GF-D8 (cell line): ENCODE measurements at regions not wholly inside any gene's neighbourhood (a gene's known extent, or its start where the extent isn't known, plus 50 kb on each side); places are given as distances from the start of the nearest gene placed in this dataset.

Source experiments
- DNase-seq: peaks from one replicate; lab custom pipeline; 2025; lab: John Stamatoyannopoulos, UW

DNA sequence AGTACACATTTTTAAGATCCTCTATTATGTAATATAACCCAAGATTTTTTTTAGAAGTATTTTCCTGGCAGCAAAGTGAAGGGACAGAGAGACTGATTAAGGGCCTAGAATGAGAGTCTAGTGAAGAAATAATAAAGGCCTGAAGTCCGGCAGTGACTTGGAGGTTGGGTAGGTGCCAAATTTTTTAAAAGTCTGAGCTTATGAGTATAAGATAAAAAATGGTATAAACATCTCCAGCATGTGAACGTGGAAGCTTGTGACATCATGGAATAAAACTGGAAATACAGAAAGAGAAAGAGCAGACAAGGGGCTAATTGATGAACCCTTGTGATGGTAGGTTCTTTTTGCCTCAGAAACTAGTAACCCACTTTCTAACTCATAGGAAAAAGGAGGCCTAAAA lies 174.6 kb downstream of the SUCLA2 start:
- no peak for DNase-seq

DNA sequence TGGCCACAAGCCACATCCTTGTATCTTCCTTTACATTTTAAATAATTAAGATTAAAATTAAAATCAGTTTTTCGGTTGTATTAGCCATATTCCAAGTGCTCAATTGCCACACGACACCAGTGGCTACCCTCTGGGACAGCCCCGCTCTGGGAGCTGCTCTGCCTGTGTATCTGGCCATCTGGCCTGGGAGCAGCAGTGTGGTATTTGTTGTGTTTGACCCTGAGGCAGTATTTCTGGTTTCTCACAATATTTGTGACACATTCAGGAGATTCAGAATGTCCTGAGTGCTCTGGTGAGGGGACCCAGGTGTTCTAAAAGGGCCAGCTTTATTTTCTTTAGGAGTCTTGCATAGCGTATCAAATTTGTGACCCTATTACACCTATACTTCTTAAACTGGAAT lies 179.0 kb downstream of the SUCLA2 start:
- DNase-seq: no peak

DNA sequence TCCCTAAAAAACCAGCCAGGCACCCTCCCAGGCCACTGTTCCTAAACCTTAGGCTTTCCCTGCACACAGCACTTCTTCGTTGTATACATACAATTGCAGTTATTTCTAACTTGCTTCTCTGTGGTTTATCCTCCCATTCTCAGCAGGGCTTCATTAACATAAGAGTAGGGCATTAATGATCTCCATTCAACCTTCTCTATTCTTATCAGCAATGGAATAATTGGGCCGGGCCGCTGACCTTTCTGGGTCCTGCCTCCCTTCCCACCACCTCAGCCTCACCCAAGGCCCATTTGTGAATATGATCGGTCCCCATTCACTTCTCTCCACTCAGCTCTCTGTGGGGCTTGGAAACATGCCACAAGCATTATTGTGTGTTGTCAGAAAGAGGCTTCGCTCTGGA lies 184.2 kb downstream of the SUCLA2 start:
- no peak for DNase-seq

DNA sequence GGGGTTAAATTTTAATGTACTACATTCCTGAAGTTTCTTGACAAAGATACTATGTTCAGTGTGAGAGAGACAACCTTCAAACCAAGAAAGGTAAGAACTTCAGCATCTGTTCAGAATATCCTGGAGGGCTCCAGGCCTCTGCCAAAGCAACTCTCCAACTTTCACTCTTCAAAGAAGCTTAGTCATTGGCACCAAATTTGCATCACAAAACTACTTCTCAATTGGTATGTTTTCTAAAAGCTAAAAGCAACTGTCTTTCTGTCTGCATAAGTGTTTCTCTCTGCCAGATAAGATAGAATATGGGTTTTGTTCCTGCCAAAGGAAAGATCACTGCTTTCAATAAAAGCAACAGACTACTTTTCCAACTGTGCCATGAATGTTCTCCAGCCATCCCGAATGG lies 187.4 kb downstream of the SUCLA2 start:
- DNase-seq: no peak

DNA sequence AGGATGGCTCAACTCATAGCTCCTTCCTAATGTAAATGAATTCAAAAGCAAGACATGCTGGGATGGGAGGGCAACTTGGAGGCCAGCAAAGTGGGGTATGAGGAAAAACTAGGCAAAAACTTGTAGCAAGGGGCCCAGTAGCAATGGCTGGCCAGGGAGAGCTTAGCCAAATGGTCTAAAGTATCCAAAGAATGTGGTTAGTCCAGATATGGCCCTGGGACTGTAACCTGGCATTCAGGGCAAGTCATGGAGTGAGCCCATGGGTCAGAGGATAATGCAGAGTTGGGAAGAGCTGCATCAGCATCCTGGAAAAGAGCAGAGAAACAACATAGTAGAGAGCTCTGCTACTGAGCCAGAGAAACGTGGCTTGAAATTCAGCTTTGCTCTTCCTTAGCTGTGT lies 191.7 kb downstream of the SUCLA2 start:
- no peak for DNase-seq

DNA sequence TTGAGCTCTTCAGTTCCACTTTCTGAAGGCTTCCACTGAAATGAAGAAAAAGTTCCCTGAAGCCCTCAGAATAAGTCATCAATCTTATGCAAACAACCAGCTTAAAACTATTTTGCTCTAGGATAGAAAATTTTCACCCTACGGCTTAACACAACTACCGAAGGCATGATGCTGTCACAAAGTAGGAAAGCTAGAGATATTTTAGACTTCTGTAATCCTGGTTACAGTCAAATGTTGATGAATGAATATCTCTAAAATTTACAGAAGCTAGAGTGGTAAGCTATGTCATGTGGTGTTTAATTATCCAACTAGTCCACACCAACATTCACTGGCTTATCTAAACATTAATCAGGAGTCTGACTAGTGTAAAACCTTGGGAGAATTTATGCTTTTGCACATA lies 197.9 kb downstream of the SUCLA2 start:
- no peak for DNase-seq

DNA sequence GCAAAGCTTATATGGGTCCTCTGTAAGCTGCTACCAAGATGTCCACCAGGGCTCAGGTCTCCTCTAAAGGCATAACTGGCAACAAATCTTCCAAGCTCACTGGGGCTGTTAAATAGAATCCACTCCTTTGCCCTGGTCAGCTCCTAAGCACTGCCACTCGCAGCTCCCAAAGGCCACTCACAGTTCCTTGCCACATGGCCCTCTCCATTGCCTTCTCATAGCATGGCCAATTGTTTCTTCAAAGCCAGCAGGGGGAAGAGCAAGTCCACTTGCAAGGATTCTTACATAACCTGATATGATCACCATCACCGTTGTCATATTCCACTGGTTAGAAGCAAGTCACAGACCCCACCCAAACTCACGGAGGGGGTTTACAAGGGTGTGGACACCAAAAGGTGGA lies 199.5 kb downstream of the SUCLA2 start:
- no peak for DNase-seq

DNA sequence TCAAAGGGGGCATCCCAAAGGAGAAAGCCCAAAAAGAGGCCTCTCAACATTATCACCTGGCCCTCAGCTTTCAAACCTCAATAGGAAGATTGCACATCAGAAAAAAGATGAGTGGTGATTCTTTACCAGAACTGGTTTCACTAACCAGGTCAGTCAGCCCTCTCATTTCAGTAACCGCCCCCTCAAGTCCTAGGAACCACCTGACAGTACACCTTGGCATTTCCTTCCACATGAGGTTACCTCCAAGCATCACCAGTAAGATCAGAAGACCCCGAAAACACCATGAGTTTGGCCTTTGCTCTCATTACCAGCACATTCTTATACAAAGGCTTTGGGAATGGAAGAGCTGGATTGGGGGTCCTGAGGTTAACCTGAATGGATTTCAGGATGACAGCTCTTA lies 200.5 kb downstream of the SUCLA2 start:
- no peak for DNase-seq

DNA sequence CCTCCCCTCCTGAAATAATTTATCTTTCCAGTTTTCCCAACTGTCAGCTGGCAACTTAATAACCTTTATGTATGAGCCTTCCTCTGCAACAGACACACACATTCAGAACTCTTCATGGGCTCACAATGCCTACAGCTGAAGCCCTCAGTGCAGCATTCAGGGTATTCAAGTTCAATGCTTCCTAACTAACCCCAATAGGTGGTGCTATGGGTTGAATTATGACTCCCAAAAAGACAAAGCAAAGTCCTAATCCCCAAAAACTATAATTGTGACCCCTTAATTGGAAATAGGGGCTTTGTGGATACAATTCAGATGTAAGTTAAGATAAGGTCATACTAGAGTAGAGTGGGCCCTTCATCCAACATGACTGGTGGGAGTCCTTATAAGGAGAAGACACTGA lies 202.2 kb downstream of the SUCLA2 start:
- DNase-seq: no peak

DNA sequence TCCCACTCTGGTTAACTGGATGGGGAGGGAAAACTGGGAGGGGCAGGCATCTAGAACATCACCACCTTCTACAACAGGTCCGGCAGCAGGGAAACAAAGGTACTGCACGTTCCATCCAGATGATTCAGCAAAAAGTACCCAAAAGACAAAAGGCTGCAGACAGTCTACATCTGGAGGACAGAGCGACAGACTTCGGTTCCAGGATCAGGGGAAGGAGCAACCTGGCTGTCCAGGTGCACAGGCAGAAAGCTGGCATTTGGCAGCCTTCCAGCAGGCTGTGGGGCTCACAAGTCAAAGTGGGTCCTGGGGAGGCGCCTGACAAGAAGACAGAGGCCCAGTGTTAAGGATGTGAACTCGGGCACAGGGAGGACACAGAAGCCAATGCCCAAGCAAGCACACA lies 202.9 kb downstream of the SUCLA2 start:
- DNase-seq: no peak

DNA sequence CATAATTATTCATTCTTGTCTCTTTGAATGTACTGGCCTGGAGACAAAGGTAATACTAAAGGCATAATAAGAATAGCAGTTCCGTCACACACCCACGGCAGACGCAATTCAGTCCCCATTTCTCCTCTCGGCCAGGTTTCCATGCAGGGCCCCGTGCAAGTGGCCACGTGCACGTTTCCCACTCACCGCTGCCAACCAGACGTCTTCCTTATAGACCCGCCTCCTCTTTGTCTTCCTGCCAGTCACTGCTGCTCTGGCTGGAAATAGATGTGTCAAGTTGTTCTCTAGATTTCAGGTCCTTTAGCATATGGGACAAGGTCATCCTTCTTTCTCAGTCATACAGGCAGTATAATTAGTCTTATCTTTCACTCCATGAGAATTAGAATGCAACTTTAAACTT lies 204.3 kb downstream of the SUCLA2 start:
- no peak for DNase-seq

DNA sequence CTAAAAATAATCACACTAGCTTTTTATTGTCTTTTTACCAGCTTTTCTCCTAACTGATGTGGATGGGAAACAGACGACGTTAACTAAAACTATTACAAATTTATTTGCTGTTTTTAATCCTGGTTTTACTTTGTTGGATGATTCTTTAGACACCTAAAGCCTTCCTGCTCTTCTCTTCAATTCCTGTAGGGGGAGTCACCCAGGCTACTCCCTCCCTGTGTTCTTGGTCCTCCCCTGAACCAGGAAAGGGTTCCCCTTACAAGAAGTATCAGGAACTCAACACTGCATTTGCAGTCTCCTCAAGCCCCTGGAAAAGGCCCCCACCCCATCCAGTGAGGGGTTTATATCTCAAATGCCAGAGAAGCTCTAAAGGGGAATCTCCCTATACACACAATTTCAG lies 206.1 kb downstream of the SUCLA2 start:
- no peak for DNase-seq

DNA sequence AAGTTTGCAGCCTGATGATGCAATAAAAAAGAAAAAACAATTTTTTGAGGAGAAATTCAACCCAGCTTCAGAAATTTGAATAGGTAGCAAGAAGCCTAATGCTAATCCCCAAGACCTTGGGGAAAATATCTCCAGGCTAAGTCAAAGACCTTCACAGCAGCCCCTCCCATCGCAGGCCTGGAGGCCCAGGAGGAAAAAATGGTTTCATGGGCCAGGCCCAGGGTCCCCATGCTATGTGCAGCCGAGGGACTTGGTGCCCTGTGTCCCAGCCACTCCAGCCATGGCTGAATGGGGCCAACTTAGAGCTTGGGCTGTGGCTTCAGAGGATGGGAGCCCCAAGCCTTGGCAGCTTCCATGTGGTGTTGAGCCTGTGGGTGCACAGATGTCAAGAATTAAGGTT lies 210.3 kb downstream of the SUCLA2 start:
- no peak for DNase-seq

DNA sequence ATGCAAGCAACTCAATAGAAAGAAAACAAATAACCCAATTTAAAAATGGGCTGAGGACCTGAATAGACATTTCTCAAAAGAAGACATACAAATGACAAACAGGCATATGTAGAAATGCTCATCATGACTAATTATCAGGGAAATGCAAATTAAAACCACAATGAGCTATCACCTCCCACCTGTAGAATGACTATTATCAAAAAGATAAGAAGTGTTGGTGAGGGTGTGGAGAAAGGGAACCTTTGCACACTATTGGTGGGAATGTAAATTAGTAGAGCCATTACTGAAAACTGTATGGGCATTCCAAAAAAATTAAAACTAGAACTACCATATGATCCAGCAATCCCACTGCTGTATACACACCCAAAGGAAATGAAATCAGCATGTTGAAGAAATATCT lies 212.2 kb downstream of the SUCLA2 start:
- no peak for DNase-seq

DNA sequence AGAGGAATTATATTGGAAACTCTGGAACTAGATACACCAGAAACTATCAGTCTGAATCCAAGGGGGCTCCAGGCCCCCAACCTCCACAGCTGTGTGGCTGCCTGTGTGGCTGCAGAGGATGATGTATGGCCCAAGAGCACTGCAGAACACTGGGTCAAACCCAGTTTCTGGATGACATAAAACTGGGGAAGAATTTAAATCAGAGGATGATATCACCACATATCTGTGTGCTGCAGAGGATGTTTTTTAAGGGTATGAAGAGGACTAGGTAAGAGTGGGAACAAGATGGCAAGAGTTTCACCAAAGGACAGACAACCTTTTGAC lies 226.4 kb downstream of the SUCLA2 start:
- no peak for DNase-seq

DNA sequence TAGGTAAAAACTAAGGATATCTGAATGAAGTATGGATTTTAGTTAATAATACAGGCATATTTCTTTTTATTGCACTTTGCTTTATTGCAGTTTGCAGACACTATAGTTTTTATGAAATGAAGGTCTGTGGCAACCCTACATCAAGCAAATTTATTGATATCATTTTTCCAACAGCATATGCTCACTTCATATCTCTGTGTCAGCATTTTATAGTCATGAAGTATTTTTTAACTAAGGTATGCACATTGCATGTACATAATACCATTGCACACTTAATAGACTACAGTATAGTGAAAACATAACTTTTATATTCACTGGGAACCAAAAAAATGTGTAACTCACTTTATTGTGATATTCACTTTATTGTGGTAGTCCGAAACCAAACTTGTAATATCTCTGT lies 236.3 kb downstream of the SUCLA2 start:
- DNase-seq: no peak

DNA sequence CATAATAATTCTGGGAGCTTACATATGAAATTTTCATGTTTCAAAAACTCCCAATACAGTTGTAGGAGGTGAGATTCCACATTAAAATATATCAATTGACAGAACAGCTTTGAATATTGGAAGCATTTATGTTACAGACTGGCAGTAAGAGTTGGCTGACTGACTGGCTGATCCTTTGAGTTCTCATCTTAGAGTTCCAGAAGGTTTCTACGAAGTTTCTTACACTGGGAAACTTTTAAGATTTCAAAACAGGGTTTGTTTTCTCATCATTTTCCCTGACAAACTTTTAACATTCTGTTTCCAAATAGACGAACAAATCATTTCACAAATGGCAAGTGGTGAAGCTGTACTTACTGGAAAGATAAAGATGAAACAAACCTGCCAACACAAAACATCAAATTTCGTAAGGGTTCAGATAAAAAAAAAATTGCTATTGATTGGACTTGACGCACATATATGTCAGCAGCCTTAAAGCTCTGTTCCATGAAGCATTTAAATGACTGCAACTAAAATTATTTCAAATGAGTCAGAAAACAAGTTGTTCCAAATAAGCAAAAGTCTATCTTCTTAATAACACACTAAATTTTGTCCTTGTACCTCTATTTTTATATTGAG lies 243.5 kb downstream of the SUCLA2 start:
- no peak for DNase-seq

DNA sequence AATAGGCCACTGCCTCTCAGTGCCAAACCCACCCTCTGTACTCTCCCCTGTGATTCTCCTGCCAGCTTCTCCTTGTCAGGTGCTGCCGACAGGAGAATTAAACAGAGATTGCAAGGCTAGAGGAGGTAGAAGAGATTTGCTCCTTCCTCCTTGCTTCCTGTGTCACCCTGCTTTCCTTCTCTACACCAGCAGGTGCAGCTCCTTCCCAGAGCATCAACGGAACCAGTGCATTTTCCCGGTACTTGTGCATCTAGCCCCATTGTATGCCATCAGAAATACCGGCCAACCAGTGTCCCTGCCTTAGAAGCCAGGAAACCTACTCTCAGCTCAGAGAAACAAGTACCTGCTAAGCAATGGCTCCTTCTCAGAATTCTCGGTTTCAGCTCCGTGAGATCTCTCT lies 253.2 kb downstream of the SUCLA2 start:
- DNase-seq: no peak

DNA sequence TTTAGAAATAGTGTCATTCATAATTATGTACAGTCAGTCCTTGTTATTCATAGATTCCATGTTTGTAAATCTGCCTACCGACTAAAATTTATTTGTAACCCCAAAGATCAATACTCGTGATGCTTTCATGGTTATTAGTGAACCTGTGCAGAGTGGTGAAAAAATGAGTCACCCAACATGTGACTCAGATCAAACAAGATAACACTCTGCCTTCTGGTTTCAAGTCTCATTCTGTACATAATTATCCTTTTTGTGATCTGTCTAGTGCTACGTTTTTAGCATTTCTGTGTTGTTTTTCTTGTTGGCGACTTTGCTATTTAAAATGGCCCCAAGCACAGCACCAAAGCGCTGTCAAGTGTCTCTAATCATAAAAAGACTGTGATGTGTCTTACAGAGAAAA lies 274.7 kb downstream of the SUCLA2 start:
- no peak for DNase-seq

DNA sequence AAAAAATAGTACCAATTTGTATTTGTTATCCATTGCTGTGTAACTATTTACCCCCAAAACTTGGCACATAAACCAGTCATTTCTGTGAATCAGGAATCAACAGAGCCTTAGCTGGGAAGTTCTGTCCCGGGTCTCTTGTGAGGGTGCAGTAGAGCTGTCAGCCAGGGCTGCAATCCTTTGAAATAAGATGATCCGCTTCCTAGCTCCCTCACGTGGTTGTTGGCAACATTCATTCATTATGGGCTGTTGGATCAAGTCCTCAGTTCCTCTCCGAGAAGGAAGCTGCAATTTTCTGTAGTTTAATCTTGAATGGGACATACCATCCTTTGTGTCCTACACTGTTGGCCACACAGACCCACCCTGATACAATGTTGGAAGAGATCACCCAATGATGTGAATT lies 277.2 kb downstream of the SUCLA2 start:
- no peak for DNase-seq

DNA sequence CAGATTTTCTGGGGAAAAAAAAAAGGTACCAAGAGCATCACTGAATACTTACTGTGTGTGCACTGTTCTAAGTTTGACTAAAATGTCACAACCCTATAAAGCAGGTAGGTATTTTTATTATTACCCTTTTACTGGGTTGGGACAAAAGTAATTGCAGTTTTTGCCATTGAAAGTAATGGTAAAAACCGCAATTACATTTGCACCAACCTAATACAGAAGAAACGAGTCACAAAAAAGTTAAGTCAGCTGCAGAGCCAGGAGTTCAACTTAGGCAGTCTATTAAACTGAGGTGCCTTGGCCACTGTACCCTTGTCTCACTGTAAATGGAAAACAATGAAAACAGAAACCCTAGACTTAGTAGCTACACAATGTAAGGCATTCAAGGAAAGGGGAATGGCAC lies 281.9 kb downstream of the SUCLA2 start:
- no peak for DNase-seq

DNA sequence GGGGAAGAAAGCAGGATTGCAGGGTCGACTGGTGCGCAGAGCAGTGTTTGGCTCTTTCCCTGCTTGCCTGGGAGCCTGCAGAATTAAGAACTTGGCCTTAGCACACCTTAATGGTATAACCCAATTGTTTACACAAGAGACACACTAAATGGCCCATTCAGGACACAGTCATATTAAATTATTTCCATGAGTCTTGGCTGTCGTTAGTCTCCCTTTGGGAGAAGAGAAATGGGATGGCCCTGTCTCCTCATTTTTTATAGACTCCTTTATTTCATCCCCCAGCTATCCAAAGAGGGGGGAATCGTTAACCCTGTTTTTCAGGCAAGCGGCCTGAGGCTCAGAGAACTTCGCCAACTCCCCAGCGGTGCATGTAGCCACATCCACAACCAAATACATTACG lies 282.5 kb downstream of the SUCLA2 start:
- no peak for DNase-seq

DNA sequence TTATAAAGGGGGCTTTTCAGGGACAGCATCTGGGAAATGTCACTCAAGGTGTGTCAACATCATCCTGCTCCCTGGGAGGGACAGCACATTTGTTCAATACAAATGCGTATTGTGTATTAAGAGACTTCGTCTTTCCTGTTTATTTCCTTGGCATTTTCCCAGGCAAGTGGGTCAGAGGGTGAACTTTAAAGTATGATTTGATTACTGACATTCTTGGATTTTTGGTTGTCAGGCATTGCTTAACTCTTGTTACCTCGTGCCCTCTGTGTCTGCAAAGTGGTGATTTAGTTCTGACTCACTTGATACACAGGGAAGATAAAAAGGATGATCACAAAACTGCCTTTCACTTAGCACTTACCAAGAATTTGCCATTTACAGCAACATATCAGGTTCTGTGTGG lies 292.7 kb downstream of the SUCLA2 start:
- no peak for DNase-seq

DNA sequence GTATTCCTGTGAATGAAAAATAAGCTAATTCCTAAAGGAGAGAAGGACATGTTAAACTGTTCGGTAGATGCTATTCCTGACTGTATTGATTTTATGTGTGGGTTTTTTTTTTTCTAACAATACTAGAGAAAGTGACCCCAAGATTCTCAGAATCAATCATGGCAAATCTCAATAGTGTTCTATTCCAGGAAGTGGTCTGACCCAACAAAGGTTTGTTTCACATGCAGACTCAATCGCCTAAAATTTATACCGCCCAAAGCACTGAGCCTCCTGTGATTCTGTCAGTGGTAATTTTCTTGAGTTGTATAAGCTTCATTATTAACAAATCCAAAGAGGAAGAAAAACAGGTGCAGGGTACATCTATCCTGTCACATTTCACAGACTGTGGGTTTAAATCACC lies 293.7 kb downstream of the SUCLA2 start:
- no peak for DNase-seq

DNA sequence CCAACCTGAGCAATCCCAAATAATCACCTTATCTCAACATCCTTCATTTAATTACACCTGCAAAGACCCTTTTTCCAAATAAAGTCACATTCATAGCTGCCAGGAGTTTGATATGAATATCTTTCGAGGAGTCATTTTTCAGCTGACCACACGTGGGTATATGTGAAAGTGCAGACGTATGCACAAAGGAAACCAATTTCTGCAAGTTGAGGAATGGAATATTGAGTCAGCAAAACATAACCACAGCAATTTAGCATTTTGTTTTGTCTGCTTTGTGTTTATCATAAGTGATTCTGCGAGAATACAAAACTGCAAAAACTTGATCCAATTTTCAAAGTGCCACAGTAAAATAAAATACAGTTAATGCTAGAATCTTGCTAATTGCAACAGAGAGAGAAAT lies 295.9 kb downstream of the SUCLA2 start:
- DNase-seq: no peak
